ENCODE measurements at regions not wholly inside any gene's neighbourhood (a gene's known extent, or its start where the extent isn't known, plus 50 kb on each side); places are given as distances from the start of the nearest gene placed in this dataset.

DNA sequence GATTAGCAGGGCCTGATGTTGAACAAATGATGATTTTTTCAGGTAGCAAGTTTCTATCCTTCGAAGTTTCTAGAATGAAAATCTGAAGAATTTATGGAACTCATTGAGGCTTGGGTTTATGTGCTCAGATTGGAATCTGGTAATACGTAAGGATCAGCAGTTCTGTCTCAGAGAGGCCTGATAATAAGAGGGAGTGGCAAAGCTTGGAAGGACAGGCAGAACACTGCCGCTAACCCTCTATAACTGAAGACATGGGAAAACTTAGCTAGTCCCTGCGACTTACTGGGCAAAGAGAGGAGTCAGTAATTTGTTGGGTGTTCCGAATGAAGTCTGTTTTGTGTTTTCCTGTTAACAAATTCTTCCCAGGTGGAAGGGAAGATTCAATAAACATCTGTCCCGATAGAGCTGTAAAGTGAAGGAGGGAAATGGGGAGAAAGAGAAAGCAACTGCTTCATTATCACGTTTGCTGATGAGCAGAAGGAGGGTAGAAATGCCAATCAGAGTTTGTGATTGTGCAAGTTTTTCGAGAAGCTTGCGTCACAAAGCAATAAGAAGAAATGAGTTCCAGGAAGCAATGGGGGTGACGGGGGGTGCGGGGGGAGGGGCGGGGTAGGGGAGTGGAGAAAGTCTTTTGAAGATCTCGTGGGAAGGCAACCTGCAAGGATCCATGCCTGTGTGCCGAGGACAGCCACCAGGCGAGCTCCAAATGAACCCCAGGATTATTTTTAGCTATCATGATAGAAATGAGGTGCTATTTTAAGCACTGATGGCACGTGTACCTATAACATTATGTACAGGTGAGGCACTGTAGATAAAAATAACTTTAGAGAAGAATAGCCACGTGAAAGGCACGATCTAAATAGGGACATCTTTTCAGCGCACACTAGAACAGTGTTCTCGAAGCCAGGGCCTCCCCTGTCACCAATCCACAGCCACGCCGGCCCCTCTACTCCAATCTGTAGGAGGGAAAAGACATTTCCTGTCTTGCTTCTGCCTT is 224.1 kb downstream of the FGF9 start:
- Mint-ChIP-seq H3K36me3 (ENCODE audit: low read depth) (no peaks in the 10 kb centered on the region), H3K9me3 (no peaks in the 10 kb centered on the region), H3K27me3 (ENCODE audit: insufficient read depth) (no peaks in the 10 kb centered on the region), H3K4me3 (no peak overlapping the region), H3K27ac (no peak overlapping the region), H3K4me1 (no peaks in the 10 kb centered on the region)
- Histone ChIP-seq H3K4me1 (ENCODE audit: control insufficient read depth, insufficient read depth, low read length) (no peaks in the 10 kb centered on the region), H3K27me3 (ENCODE audit: control insufficient read depth, insufficient read depth, low read length, poor library complexity, severe bottlenecking) (no peaks in the 10 kb centered on the region), H3K9ac (ENCODE audit: extremely low read depth, low read length, poor library complexity, severe bottlenecking) (no peak overlapping the region), H3K36me3 (ENCODE audit: control insufficient read depth, insufficient read depth, low read length) (no peaks in the 10 kb centered on the region), H3K4me3 (ENCODE audit: low read length) (no peak overlapping the region), H3K9me3 (ENCODE audit: control insufficient read depth, low read length) (no peaks in the 10 kb centered on the region), H3K27ac (ENCODE audit: low read depth, low read length) (no peak overlapping the region)
- no peak for DNase-seq
- TF ChIP-seq, protein P1, sequence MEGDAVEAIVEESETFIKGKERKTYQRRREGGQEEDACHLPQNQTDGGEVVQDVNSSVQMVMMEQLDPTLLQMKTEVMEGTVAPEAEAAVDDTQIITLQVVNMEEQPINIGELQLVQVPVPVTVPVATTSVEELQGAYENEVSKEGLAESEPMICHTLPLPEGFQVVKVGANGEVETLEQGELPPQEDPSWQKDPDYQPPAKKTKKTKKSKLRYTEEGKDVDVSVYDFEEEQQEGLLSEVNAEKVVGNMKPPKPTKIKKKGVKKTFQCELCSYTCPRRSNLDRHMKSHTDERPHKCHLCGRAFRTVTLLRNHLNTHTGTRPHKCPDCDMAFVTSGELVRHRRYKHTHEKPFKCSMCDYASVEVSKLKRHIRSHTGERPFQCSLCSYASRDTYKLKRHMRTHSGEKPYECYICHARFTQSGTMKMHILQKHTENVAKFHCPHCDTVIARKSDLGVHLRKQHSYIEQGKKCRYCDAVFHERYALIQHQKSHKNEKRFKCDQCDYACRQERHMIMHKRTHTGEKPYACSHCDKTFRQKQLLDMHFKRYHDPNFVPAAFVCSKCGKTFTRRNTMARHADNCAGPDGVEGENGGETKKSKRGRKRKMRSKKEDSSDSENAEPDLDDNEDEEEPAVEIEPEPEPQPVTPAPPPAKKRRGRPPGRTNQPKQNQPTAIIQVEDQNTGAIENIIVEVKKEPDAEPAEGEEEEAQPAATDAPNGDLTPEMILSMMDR (conservative IDR thresholded peaks at IDR 0.05), result no peak
- WGBS, 2 experiments (ENCODE audit: insufficient coverage in 1 of 2, insufficient read length in 1 of 2), result 90 to 93% methylated on average over 15 to 22 of the region's 22 CpGs

DNA sequence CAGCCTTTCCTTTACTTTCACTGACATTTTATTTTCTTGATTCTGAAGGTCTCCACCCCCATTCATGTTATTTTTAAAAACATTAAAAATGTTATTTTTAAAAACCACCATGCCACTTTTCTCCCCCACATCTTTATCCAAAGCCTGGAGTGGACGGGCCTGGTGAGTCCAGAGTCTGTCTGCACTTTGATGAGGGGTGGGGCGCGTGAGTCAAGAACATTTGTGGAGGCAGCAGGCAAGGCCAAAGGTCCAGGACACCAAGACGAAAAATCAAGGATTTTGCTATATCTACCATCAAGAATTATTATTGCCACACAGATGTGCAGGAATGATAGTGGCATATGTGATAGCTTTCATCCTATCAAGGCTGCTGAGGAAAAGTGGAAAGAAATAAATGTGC is 224.9 kb downstream of the FGF9 start:
- 96 to 100% methylated on average over 1 to 4 of the region's 4 CpGs for WGBS, 2 experiments (ENCODE audit: insufficient coverage in 1 of 2, insufficient read length in 1 of 2)
- no peak overlapping the region for H3K27ac Mint-ChIP-seq
- Histone ChIP-seq H3K9ac (ENCODE audit: extremely low read depth, low read length, poor library complexity, severe bottlenecking) (no peak overlapping the region), H3K27ac (ENCODE audit: low read depth, low read length) (no peak overlapping the region), H3K9me3 (ENCODE audit: control insufficient read depth, low read length) (no peaks in the 10 kb centered on the region), H3K27me3 (ENCODE audit: control insufficient read depth, insufficient read depth, low read length, poor library complexity, severe bottlenecking) (no peaks in the 10 kb centered on the region), H3K4me3 (ENCODE audit: low read length) (no peak overlapping the region), H3K36me3 (ENCODE audit: control insufficient read depth, insufficient read depth, low read length) (no peaks in the 10 kb centered on the region), H3K4me1 (ENCODE audit: control insufficient read depth, insufficient read depth, low read length) (no peaks in the 10 kb centered on the region)
- no peak for DNase-seq
- H3K36me3 Mint-ChIP-seq (ENCODE audit: low read depth), result no peaks in the 10 kb centered on the region
- no peak overlapping the region for H3K4me3 Mint-ChIP-seq
- no peaks in the 10 kb centered on the region for H3K9me3 Mint-ChIP-seq
- H3K4me1 Mint-ChIP-seq, result no peaks in the 10 kb centered on the region
- no peaks in the 10 kb centered on the region for H3K27me3 Mint-ChIP-seq (ENCODE audit: insufficient read depth)
- TF ChIP-seq, protein P1 (conservative IDR thresholded peaks at IDR 0.05), result no peak

DNA sequence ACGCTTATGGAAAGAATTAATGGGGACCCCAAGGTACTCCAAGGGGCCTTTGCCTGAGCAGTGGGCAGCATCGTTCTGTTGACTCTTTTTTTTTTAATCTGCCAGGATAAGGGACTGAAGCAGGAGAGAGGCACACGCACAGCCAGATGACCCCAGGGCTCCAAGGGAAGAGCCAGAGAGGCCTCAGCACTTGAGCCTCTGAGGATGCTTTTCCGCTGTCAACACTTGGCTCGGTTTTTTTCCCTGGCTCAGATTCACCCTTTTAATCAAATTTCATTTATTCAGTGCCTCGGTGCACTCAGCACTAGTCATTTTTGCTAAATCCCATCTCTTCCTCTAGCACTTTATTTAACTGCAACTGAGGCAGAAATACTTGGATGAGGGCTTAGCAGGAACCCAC is 226.3 kb downstream of the FGF9 start:
- Mint-ChIP-seq H3K4me1 (no peaks in the 10 kb centered on the region), H3K36me3 (ENCODE audit: low read depth) (no peaks in the 10 kb centered on the region), H3K27me3 (ENCODE audit: insufficient read depth) (no peaks in the 10 kb centered on the region), H3K9me3 (no peaks in the 10 kb centered on the region), H3K4me3 (no peak overlapping the region), H3K27ac (no peak overlapping the region)
- no peaks in the 10 kb centered on the region for H3K27me3 ChIP-seq (ENCODE audit: control insufficient read depth, insufficient read depth, low read length, poor library complexity, severe bottlenecking)
- no peak for DNase-seq
- 82 to 86% methylated on average over 5 to 6 of the region's 6 CpGs for WGBS, 2 experiments (ENCODE audit: insufficient coverage in 1 of 2, insufficient read length in 1 of 2)
- TF ChIP-seq, protein P1 (conservative IDR thresholded peaks at IDR 0.05), result no peak
- no peaks in the 10 kb centered on the region for H3K36me3 ChIP-seq (ENCODE audit: control insufficient read depth, insufficient read depth, low read length)
- no peaks in the 10 kb centered on the region for H3K9me3 ChIP-seq (ENCODE audit: control insufficient read depth, low read length)
- no peaks in the 10 kb centered on the region for H3K4me1 ChIP-seq (ENCODE audit: control insufficient read depth, insufficient read depth, low read length)
- H3K27ac ChIP-seq (ENCODE audit: low read depth, low read length), result no peak overlapping the region
- H3K4me3 ChIP-seq (ENCODE audit: low read length), result no peak overlapping the region
- no peak overlapping the region for H3K9ac ChIP-seq (ENCODE audit: extremely low read depth, low read length, poor library complexity, severe bottlenecking)
